Mucosa of descending colon (tissue), 3 donors: ENCODE measurements at regions not wholly inside any gene's neighbourhood (a gene's known extent, or its start where the extent isn't known, plus 50 kb on each side); places are given as distances from the start of the nearest gene placed in this dataset.

Source experiments
- ATAC-seq: fragments of 200-7000 bp; cut with Tn5 transposase; one replicate; pipeline ENCODE4 v1.9.1; 2020; ENCODE audit warnings: mild to moderate bottlenecking, moderate library complexity
- DNase-seq, 3 donors: peaks; one replicate each; pipeline ENCODE4 v3.0.0-alpha.2; 2020
- H3K36me3 ChIP-seq: fragments of 200-600 bp; one replicate; pipeline ENCODE4 v1.8.0; 2021; ENCODE audit warnings: low read depth, mild to moderate bottlenecking
- H3K4me1 ChIP-seq: fragments of 200-600 bp; one replicate; pipeline ENCODE4 v1.8.0; 2021; ENCODE audit warnings: low read depth, mild to moderate bottlenecking
- H3K4me3 ChIP-seq: fragments of 200-600 bp; one replicate; pipeline ENCODE4 v1.8.0; 2021; ENCODE audit warnings: mild to moderate bottlenecking
- H3K9me3 ChIP-seq: fragments of 200-600 bp; one replicate; pipeline ENCODE4 v1.8.0; 2021; ENCODE audit warnings: mild to moderate bottlenecking
- intact Hi-C, 2 donors: fragments of 100-400 bp; cut with DNase I in 1 of 2; cut with micrococcal nuclease in 1 of 2; formaldehyde crosslinking; loops; one replicate each; pipeline versions ENCODE4 v1.11.0 to v1.11.1; 2022; cut with DNase I, micrococcal nuclease
- TF ChIP-seq, protein P1 (sequence below): fragments of 200-600 bp; IDR thresholded peaks from one replicate; pipeline ENCODE4 v1.8.0; 2022; ENCODE audit warnings: antibody characterized with exemption, mild to moderate bottlenecking
- donor health status: DM: no; HTN: no; CAD: no; lungs with moderate emphysema.
- donor health status: DM: no; HTN: no; CAD: no.
- donor health status: DM: no; HTN: yes; CAD: no.

GRCh38 chr12:125412506-125412905 is 347.3 kb downstream of the AACS start:
- Histone ChIP-seq H3K36me3 (no peaks in the 10 kb centered on the region), H3K4me3 (no peak overlapping the region), H3K4me1 (no peaks in the 10 kb centered on the region), H3K9me3 (no peaks in the 10 kb centered on the region)
- intact Hi-C loops, result no loop called here
- TF ChIP-seq, protein P1, sequence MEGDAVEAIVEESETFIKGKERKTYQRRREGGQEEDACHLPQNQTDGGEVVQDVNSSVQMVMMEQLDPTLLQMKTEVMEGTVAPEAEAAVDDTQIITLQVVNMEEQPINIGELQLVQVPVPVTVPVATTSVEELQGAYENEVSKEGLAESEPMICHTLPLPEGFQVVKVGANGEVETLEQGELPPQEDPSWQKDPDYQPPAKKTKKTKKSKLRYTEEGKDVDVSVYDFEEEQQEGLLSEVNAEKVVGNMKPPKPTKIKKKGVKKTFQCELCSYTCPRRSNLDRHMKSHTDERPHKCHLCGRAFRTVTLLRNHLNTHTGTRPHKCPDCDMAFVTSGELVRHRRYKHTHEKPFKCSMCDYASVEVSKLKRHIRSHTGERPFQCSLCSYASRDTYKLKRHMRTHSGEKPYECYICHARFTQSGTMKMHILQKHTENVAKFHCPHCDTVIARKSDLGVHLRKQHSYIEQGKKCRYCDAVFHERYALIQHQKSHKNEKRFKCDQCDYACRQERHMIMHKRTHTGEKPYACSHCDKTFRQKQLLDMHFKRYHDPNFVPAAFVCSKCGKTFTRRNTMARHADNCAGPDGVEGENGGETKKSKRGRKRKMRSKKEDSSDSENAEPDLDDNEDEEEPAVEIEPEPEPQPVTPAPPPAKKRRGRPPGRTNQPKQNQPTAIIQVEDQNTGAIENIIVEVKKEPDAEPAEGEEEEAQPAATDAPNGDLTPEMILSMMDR, result no peak
- no peak for ATAC-seq
- no peak for DNase-seq

DNA sequence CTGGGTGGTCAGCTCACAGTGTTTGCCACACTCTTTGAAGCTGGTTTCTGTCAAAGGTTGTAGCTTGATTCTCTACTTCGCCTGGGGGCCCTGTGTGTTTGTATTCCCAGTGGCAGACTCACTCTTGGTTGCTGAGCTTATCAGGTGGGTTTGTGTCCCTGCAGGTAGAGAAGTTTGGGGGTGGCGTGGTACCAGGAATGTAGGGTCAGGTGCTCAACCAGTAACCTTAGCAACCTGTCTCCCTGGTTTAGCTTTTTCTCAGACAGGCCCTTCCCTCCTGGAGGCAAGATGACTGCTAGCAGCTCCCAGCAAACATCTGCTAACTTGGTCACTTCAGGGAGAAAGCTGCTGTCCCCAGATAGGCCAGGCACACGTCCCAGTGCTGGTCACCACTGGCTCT is 352.2 kb downstream of the AACS start:
- TF ChIP-seq, protein P1, result no peak
- no peaks in the 10 kb centered on the region for H3K4me1 ChIP-seq
- H3K9me3 ChIP-seq, result peaks cover 5% of the 10 kb centered on the region
- DNase-seq (no peak), ATAC-seq (no peak)
- intact Hi-C loops, result no loop called here
- no peak overlapping the region for H3K4me3 ChIP-seq
- H3K36me3 ChIP-seq, result no peaks in the 10 kb centered on the region

DNA sequence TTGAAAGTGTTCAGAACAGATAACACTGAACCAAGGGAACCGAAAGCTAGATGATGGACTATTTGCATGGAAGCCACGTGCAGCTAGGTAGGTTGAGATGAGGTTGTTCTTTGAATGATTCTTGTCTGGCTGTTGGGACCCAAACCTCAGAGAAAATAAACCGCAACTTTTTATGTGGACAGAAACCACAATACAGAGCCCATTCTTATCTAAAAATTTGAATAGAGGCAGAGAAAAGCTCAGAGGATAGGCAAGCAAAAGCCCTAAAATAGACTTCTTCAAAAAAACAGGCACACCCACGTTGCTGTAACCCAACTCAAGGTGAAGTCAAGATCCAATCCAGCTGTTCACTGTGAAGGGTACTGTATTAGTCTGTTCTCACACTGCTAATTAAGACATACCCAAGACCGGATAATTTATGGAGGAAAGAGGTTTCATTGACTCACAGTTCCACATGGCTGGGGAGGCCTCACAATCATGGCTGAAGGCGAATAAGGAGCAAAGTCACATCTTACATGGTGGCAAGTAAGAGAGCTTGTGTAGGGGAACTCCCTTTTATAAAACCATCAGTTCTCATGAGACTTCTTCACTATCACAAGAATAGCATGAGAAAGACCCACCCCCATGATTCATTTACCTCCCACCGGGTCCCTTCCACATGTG is 353.8 kb downstream of the AACS start:
- ATAC-seq, result no peak

DNA sequence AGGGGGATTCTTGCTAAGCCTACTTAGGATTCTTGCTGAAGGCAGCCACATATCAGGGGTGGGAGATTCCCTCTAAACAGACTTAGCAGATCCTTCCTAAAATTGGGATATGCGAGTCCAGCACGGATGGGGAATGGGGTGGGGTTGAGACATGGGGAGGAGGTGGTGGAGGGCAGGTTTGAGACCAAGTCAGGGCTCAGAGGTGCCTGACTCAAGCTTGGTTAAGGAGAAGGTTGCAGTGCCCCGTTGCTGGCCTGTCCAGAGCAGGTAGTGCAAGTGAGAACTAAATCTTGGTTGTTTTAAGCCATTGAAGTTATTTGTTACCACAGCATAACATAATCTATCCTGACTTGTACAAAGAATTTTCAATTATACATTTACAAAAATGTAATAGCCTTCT is 359.7 kb downstream of the AACS start:
- H3K4me1 ChIP-seq, result no peaks in the 10 kb centered on the region
- DNase-seq (no peak), ATAC-seq (no peak)
- peaks cover 5% of the 10 kb centered on the region for H3K9me3 ChIP-seq
- TF ChIP-seq, protein P1, result no peak
- H3K4me3 ChIP-seq, result no peak overlapping the region
- H3K36me3 ChIP-seq, result no peaks in the 10 kb centered on the region
- intact Hi-C loops, result no loop called here

More for the DNA sequence above, 353.8 kb downstream of the AACS start:
- intact Hi-C loops, result no loop called here
- TF ChIP-seq, protein P1, result no peak
- no peaks in the 10 kb centered on the region for H3K4me1 ChIP-seq
- H3K9me3 ChIP-seq, result peaks cover 5% of the 10 kb centered on the region
- no peaks in the 10 kb centered on the region for H3K36me3 ChIP-seq
- H3K4me3 ChIP-seq, result no peak overlapping the region
- no peak for DNase-seq

DNA sequence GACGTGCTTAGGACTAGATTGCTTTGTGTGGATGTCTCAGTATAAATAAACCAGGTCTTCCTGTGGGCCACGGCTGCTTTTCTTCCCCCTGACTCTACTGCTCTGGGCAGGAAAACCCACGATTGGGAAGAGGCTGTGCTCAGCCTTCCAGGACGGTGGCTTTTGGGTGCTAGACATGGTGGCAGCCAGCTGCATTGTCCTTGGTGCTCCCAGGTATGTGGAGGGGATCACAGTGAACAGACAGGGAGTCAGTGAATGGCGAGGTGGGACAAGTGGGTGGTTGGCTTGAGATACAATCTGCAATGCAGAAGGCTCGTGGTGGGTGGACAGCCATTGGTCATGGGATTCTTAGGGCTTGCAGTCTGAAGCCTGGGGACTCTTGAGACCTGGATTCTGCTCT is 366.3 kb downstream of the AACS start:
- H3K4me1 ChIP-seq, result no peaks in the 10 kb centered on the region
- no peaks in the 10 kb centered on the region for H3K9me3 ChIP-seq
- intact Hi-C loops, result no loop called here
- H3K4me3 ChIP-seq, result no peak overlapping the region
- DNase-seq (no peak), ATAC-seq (no peak)
- TF ChIP-seq, protein P1, result no peak
- no peaks in the 10 kb centered on the region for H3K36me3 ChIP-seq

DNA sequence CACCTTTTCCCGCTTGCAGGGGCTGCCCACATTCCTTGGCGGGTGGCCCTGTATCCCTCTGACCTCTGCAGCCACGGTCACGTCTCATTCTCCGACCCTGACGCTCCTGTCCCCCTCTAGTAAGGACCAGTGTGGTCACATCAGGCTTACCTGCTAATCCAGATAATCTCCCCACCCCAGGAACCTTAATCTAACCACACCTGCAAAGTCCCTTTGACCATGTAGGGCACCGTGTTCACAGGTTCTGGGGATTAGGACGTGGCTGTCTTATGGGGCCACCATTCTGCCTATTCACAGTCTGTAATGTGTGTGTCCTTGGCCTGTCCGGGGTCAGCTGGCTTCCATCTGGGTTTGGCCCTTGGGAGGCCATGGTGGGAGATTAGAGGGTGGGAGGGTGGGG is 368.9 kb downstream of the AACS start:
- DNase-seq, result no peak
- TF ChIP-seq, protein P1, result no peak
- Histone ChIP-seq H3K36me3 (no peaks in the 10 kb centered on the region), H3K9me3 (no peaks in the 10 kb centered on the region), H3K4me1 (no peaks in the 10 kb centered on the region), H3K4me3 (no peak overlapping the region)
- no peak for ATAC-seq
- intact Hi-C loops, result no loop called here
